BJ (cell line): ENCODE measurements at regions not wholly inside any gene's neighbourhood (a gene's known extent, or its start where the extent isn't known, plus 50 kb on each side); places are given as distances from the start of the nearest gene placed in this dataset.
"Not testable (repeated sequence)": the region's sequence is repeated elsewhere in the genome, so short reads cannot be mapped to it uniquely, and the experiment has no call there.

ENCODE experiments used
- CTCF ChIA-PET: fragments of 350-600 bp; formaldehyde crosslinking; extraction: SDS; loops from one replicate; lab custom pipeline; 2021; ENCODE audit warnings: antibody characterized with exemption, inconsistent platforms; lab: Yijun Ruan, JAX
- POLR2A ChIA-PET: fragments of 300-600 bp; sonication (Branson Sonifier 250); formaldehyde crosslinking; extraction: SDS; loops from one replicate; lab custom pipeline; 2021; ENCODE audit warnings: antibody characterized with exemption; lab: Charles Lee
- DNase-seq: peaks from one replicate; pipeline ENCODE4 v3.0.0-alpha.2; 2011; ENCODE audit warnings: low read depth
- H3K27me3 ChIP-seq: 2 replicates; pipeline ENCODE4 v1.6.0; 2011; ENCODE audit warnings: low read length; ENCODE audit not compliant: control insufficient read depth, insufficient read depth
- H3K36me3 ChIP-seq: 2 replicates; pipeline ENCODE4 v1.5.1; 2011; ENCODE audit warnings: low read length; ENCODE audit not compliant: control insufficient read depth, insufficient read depth
- H3K4me3 ChIP-seq: 2 replicates; pipeline ENCODE4 v1.5.1; 2011; ENCODE audit warnings: low read depth, mild to moderate bottlenecking, control low read depth, low read length
- TF ChIP-seq, protein P1 (sequence below): IDR thresholded peaks from 2 replicates; pipeline ENCODE4 v1.5.1; 2011; ENCODE audit warnings: low read depth, mild to moderate bottlenecking, control low read depth, inconsistent platforms, low read length, moderate library complexity; ENCODE audit not compliant: insufficient read depth

DNA sequence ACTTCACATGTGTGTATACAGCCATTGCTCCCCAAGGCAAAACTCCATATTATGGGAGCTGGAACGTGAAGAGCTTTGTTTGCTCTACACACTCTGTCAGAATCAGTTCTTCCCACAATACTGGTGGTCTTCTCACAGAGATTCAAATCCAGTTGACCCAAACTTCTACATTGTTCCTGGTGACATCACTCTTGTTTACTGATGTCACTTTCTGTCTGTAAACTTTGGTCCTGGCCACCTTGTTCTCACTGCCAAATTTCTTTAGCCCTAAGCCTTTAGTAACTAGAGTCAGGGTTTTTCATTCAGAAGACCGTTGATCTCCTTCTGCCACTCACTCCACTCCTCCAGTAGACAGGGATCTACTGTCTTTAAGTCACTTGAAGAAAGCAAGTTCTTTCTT lies 386.0 kb upstream of the ZEB2 start:
- DNase-seq = no peak
- ChIA-PET POLR2A (no interaction called here), CTCF (interaction anchor here (0.5 kb wide), 1 partner anchor 834 kb away, joined by 3 read pairs; no protein-coding TSS in a partner anchor)
- Histone ChIP-seq H3K27me3 (no peaks in the 10 kb centered on the region), H3K36me3 (no peaks in the 10 kb centered on the region), H3K4me3 (no peak overlapping the region)
- TF ChIP-seq, protein P1, sequence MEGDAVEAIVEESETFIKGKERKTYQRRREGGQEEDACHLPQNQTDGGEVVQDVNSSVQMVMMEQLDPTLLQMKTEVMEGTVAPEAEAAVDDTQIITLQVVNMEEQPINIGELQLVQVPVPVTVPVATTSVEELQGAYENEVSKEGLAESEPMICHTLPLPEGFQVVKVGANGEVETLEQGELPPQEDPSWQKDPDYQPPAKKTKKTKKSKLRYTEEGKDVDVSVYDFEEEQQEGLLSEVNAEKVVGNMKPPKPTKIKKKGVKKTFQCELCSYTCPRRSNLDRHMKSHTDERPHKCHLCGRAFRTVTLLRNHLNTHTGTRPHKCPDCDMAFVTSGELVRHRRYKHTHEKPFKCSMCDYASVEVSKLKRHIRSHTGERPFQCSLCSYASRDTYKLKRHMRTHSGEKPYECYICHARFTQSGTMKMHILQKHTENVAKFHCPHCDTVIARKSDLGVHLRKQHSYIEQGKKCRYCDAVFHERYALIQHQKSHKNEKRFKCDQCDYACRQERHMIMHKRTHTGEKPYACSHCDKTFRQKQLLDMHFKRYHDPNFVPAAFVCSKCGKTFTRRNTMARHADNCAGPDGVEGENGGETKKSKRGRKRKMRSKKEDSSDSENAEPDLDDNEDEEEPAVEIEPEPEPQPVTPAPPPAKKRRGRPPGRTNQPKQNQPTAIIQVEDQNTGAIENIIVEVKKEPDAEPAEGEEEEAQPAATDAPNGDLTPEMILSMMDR = no peak

DNA sequence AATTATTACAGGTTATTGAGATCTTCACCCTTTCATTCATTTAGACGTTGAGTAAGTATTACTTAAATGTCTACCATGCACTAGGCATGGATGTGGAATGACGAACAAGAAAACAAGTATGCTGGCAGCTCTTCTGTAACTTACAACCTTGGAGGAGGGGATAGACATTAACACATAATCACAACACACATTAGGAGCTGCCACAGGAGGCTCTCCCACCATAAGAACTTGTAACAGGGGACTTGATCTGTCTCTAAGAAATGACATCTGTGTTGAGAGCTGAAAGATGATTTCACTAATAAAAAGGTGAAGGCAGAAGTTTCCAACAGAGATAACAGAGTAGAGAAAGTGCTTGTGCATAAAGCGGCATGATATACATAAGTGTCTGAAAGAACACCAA lies 384.7 kb upstream of the ZEB2 start:
- TF ChIP-seq, protein P1 = no peak
- CTCF ChIA-PET = no interaction called here
- Histone ChIP-seq H3K4me3 (no peak overlapping the region), H3K36me3 (no peaks in the 10 kb centered on the region), H3K27me3 (no peaks in the 10 kb centered on the region)
- POLR2A ChIA-PET = no interaction called here
- DNase-seq = no peak

DNA sequence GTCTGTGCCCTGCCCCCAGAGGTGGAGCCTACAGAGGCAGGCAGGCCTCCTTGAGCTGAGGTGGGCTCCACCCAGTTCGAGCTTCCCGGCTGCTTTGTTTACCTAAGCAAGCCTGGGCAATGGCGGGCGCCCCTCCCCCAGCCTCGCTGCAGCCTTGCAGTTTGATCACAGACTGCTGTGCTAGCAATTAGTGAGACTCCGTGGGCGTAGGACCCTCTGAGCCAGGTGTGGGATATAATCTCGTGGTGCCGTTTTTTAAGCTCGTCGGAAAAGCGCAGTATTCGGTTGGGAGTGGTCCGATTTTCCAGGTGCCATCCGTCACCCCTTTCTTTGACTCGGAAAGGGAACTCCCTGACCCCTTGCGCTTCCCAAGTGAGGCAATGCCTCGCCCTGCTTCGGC lies 383.1 kb upstream of the ZEB2 start:
- DNase-seq, POLR2A ChIA-PET, H3K4me3 ChIP-seq, CTCF ChIA-PET, H3K36me3 ChIP-seq, H3K27me3 ChIP-seq: not testable (repeated sequence)

DNA sequence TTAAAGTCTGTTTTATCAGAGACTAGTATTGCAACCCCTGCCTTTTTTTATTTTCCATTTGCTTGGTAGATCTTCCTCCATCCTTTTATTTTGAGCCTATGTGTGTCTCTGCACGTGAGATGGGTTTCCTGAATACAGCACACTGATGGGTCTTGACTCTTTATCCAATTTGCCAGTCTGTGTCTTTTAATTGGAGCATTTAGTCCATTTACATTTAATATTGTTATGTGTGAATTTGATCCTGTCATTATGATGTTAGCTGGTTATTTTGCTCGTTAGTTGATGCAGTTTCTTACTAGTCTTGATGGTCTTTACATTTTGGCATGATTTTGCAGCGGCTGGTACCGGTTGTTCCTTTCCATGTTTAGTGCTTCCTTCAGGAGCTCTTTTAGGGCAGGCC lies 381.5 kb upstream of the ZEB2 start:
- H3K36me3 ChIP-seq, POLR2A ChIA-PET, DNase-seq, CTCF ChIA-PET, H3K27me3 ChIP-seq, H3K4me3 ChIP-seq: not testable (repeated sequence)

DNA sequence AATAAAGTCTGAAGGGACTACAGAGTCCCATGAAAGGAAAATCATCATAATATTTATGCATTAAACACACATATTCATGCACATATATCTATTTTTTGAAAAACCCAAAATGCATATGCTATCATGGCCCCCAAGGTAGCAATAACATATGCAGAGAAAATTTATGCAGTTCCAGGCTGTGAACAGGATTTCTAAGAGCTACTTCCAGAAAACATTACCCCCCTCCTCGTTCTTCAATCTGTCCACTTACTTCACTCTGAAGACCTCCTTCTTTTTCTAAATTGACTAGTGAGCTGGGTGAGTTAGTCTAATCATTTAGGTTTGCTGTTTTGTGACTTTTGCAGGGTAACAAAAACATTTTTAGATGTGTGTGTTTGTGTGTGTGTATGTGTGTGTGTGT lies 376.4 kb upstream of the ZEB2 start:
- H3K36me3 ChIP-seq = no peaks in the 10 kb centered on the region
- POLR2A ChIA-PET = no interaction called here
- no peaks in the 10 kb centered on the region for H3K27me3 ChIP-seq
- CTCF ChIA-PET = no interaction called here
- DNase-seq = no peak
- TF ChIP-seq, protein P1 = no peak
- H3K4me3 ChIP-seq = no peak overlapping the region

DNA sequence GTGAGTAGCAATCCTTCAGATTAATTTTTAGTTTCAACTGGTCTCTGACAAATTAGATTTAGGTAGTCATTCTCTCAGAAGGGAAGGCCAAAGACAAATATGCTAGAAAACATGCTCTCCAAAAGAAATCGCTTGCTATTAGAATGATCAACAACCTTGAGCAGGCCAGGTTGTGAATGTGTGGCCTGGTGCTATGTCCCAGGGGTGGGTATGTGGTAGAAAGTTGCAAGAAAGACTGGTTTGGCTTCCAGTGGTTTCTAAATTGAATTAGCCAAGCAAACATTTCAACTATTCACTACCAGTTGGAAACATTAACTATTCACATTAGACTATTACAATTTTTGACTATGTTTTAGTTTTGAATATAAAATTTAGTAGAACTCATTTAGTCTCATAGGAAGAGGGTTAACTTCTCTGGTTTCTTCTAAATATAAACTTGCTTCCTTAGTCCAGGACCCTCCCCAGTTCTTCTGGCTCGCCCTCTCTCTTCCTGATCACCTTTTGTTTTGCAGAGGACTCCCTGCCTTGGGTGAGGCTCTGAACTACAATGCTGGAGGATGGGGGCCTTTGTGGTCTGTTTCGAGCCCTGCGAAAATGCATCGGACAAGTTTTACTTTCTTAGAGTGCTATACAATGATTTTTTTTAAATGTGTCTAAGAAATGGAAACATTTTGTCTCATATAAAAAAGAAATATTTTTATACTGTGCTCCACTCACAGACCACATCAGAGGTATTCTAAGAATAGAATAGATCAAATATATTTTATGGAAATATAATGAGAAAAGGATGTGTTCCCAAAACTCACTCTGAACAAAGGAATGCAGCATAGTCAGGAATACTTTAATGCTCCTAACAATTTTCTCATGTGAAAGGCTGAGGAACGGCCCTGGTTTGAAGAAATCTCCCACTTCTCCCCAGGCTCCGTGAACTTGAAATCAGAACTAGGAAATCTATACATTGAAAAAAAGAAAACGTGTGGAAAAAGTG lies 375.0 kb upstream of the ZEB2 start:
- ChIA-PET CTCF (no interaction called here), POLR2A (no interaction called here)
- DNase-seq = no peak
- Histone ChIP-seq H3K27me3 (no peaks in the 10 kb centered on the region), H3K4me3 (no peak overlapping the region), H3K36me3 (no peaks in the 10 kb centered on the region)
- TF ChIP-seq, protein P1 = no peak
